ENCODE measurements at regions not wholly inside any gene's neighbourhood (a gene's known extent, or its start where the extent isn't known, plus 50 kb on each side); places are given as distances from the start of the nearest gene placed in this dataset.

DNA sequence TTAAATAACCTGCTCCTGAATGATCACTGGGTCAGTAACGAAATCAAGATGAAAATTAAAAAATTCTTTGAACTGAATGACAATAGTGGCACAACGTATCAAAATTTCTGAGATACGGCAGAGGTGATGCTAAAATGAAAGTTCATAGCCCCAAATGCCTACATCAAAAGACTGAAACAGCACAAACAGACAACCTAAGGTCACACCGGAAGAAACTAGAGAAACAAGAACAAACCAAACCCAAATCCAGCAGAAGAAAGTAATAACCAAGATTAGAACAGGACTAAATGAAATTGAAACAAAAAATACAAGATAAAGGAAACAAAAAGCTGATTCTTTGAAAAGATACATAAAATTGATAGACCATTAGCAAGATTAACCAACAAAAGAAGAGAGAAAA, 324.1 kb downstream of the RBM26 start:
- no peak for DNase-seq

DNA sequence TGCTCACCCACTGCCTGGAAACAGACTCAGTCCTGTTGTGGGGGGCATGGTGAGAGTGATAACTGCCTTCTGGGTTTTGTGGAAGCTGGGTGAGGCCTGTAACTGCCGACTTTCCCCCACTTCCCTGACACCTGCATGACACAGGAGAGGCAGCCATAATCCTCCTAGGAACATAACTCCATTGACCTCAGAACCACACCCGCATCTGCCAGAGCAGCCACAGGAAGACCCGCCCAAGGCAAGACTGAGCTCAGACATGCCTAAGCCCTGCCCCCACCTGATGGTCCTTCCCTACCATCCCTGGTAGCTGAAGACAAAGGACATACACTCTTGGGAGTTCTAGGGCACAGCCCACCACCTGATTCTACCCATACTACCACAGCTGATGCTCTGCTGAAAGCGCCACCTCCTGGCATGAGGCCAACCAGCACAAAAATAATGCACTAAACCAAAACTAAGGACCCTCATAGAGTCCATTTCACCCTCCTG, 326.7 kb downstream of the RBM26 start:
- no peak for DNase-seq

DNA sequence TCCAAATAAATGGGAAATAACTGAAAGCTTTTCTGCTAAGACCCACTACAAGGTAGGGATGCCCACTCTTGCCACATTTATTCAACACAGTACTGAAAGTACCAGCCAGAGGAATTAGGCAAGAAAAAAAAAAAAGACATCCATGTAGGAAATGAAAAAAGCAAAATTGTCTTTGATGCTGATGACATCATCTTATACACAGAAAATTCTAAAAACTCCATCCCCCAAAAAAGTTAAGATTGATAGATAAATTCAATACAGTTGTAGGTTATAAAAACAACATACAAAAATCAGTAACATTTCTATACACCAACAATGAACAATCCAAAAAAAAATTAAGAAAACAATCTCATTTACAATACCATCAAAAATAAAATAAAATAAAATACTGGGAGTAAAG, 330.4 kb downstream of the RBM26 start:
- DNase-seq, result no peak

DNA sequence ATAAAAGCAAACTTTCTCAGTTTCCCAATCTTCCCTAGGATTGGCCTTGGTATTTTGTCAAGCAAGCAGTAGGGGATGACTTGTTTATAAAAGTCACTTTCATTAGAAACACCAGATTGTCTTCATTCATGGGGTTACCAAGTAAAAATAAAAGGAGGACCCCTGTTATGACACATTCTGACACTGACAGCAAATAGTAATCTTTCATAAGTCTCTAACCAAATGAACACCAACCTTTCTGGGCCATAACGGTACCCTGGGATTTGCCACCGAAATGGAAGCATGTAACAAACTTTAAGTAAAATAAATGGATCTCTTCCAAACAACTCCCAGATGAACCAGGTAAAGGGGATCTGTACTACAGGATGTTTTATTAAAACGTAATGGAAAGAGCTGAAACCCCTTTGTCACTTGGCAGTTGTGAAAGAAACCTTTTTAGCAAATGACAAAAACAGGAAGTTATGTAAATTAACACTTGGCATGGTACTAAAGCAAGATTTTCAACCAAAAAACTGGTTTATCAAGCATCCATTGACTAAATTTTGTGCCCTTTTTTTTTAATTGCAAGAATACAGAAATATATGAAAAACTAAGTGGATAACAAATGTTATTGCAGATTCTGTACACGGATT, 335.6 kb downstream of the RBM26 start:
- no peak for DNase-seq

DNA sequence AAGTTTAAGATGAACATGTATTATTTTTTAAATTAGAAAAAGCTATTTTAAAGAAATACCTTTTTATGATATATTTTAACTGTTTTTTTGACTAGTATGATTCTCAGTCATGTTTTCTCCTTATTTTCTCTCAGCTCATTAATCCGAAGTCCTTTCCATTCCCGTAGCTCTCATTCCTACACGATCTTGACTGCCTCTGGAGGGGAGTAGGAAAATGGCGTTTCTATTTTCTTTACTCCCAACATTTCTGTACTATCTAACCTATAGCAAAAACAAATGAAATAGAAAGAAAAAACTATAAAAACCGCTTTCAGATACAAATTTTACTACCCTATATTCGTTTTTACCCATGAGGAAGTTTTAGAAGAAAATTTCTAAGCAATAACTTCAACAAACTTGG, 343.8 kb downstream of the RBM26 start:
- no peak for DNase-seq

DNA sequence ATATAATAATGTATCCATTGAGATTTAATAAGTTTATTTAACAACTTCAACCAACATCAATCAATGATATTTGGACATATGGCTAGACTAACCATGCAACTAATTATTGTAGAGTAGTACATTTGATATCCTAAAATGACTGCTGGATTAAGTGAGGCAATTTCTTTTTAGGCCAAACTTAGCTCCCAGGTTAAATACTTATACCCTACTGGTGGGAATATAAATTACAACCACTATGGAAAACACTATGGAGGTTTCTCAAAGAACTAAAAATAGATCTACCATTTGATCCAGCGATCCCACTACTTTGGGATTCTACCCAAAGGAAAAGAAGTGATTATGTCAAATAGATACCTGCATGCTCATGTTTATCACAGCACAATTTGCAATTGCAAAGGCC, 345.8 kb downstream of the RBM26 start:
- no peak for DNase-seq

DNA sequence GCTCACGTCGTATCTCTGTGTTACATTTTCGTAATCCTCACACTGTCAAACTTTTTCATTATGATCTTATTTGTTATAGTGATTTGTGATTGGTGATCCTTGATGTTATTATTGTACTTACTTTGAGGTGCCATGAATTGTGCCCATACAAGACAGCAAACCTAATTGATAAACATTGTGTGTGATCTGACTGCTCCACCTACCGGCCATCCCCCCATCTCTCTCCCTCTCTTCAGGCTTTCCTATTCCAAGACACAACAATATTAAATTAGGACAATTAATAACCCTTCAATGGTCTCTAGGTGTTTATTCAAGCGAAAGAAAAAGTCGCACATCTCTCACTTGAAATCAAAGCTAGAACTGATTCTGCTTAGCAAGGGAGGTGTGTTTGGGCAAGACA, 349.3 kb downstream of the RBM26 start:
- no peak for DNase-seq

DNA sequence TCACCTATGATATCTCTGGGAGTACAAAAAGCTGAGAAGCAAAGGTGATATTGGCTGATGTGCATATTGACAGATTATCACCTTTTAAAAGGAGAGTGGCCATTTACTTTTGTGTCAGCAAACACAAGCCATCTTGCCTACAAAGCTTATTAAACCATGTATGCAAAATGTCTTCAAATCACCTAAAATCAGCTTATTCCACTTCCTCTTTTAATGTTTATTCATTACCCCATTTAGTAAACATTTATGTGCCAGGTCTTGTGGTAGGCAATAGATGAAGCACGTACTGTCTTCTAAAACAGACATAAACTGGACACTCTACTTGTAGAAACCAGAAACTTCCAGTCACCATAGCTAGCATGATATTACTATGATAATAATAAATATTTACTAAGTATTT, 354.6 kb downstream of the RBM26 start:
- DNase-seq, result no peak

DNA sequence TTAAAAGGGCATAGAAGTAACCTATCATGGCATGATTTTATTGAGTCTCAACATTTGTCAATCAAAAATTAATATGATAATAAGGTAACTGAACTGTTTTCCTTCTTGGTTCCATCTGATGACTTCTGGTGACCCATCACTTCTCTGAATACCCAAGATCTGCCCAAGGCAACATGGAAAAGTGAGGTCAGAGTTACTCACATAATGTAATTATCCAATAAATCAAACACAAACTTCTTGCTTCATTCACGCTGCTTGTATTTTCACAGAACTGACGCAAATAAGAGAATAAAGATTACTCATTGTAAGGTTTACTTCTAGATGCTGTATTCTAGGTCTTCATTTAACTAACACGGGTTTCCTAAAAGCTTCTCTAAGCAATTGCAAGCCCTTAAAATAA, 361.6 kb downstream of the RBM26 start:
- no peak for DNase-seq

DNA sequence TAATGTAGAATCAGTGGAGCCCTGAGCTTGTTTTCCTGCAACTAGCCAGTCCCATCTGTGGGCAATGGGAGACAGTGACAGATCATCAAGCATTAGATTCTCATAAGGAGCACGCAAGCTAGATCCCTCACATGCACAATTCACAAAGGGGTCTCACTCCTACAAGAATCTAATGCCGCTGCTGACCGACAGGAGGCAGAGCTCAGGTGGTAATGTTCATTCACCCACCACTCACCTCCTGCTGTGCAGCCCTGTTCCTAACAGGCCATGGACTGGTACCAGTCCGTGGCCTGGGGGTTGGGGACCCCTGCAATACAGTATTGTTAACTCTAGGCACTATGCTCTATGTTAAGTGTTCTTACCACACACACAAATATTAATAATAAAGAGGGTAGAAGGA, 362.8 kb downstream of the RBM26 start:
- DNase-seq, result no peak

DNA sequence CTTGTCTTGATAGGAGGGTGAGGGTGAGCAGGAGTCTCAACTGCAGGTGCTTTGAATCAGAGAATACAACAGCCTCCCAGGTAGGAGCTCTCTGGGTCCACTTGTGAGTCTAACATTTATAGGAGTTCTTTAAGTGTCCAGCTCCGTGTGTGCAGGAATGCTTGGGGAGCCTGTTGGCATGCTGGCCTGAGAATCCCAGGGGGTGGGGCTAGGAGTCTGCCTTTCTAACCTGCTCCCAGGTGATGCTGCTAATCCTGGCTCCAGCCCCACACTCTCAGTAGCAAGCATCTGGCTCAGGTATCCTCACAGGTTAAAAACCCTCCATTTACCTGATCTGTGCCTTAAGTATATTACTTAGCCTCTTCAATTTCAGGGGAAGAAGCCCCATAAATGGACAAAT, 368.9 kb downstream of the RBM26 start:
- no peak for DNase-seq

DNA sequence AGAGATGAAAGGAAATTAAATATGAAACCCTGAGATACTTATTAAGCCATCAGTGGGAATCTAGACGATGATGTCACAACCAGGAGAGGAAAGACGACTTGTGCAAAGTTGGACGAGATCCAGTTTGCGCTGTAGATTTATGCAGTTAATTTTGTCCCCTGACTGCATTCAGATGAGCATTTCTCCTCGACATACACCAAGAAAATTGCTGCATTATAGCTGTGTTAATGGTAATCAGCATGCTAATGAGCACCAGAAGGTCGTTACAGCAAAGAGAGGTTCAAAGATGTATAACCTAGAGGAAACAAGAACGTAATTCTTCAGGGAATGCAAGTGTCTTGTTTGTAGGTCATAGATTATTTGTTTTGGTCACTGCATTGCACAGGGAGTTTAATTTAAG, 371.7 kb downstream of the RBM26 start:
- DNase-seq, result no peak

DNA sequence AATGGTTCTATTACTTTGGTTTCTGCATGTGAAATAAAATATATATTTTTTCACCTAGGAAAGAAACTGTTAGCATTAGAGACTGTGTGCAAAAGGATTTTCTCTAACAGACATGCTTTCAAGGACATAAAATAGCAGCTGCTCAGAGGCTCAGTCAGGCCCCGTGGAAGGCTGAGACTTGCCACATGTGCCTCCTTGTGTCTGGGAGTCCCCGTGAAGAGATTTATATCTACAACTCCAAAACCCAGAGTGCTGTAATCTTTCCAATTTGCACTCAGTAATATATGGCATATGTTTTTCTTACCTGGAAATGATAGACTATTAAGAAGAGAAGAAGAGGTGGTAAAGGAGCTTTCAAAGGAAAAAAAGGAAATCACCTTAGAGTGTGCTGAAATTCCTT, 371.6 kb upstream of the OBI1 start:
- DNase-seq, result no peak

DNA sequence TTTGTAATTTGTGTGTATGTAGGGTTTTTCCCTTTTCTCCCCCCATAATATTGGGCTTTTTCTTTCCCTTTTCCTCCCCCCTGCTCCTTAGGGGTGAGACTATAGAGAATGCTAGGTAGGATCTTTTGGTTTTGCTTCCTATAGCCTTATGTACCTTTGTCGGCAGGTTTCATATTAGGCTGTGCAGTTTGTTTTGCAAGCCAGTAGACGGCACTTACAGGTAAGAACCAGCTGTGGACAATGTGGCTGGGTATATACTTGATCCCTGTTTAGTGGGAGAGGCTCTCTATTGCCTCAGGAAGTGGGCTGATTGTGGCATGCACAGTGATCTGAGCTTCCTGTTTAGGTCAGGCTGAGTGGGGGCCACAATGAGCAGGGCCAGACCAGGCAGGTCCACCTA, 359.2 kb upstream of the OBI1 start:
- no peak for DNase-seq

DNA sequence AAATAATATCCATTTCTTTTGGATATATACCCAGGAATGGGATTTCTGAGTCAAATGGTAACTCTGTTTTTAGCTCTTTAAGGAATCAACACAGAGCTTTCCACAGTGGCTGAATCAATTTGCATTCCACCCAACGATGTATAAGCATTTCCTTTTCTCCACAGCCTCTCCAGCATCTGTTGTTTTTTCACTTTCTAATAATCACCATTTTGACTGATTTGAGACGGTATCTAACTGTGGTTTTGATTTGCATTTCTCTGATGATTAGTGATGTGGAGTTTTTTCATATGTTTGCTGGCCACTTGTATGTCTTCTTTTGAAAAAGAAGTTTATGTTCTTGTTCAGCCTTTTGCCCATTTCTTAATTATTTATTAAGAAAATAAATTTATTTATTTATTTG, 352.2 kb upstream of the OBI1 start:
- no peak for DNase-seq

DNA sequence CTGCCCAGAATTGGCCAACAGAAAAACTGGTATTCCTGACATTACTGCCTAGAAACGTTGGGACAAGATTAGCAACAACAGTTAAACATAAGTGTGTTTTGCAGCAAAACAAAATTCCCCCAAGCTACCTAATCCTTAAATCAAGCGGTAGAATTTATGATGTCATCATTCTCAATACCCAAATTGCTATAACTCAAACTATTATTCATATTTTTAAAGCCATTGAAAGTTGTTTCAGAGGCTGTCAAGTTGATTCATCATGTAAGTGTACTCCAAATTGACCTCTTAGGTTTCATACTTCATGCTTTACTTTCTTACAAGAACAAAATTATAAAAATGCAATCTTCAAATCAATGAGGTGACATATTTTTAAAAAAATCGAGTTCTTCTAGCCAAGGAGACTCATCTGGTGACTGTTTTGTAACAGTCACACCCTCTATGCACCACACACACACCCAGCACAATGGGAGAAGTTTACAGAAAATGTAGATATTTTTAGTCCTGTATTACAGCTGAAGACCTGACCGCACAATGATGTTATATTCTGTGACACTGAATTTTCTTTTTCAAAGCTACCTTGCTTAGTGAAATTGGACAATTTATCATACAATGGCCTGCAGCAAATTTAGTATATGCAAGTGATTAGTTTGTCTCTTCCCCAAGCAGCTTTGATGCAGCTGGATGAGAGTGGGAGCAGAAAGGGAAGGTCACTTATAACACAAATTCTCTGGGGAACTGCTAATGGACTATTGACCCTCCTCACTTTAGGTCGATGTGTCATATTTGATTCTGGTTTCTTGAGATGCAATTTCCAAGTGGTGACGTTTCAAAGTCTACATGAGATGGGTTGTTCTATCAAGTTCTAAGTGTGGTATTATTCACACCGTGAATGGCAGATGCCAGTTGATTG, 345.3 kb upstream of the OBI1 start:
- no peak for DNase-seq

DNA sequence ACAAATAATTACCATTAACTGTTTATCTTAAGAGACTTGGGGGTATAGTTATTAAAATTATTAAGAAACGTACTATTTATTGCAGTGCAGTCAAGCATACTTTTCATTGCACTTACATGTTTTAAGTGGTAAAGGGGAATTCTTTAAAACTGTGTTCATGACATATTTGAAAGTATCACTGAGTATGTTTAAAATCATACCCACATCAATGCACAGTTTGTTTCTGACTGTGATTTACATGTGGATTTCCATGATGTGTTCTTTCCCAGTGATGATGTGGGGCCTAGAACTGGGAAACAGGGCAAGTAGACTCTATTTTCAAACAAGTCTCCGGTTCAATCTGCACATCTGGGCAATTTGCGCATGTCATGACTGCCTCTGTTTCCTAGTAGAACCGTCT, 340.5 kb upstream of the OBI1 start:
- DNase-seq, result no peak

DNA sequence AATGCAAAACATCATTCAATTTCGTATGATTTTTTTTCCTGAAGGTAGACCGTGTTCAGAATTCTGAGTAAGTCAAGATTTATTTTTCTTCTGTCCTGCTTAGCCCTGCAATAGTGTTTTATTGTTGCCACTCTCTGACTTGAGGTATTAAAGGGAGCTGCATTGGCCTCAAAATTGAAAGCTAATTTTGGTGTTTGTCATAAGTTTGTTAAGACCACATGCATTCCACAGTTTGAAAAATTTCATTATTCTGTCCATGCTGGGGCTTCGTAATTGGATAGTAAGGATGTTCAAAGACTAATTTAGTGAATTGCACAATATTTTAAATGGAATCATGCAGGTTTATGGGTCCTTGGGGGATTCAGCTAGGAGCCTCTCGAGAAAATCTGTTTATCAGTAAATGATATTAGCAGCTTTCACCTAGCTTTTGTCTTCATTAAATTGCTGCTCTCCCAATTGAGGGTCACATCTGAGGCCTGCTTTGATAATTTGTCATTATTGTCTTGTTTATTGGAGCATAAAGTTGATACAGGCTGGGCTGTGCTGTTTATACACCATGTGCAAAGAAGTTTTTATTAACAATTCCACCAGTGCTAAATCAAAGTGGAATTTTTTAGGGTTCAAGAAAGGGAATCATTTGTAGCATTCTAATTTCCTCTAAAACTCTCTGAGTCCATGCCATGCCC, 339.8 kb upstream of the OBI1 start:
- DNase-seq, result no peak

DNA sequence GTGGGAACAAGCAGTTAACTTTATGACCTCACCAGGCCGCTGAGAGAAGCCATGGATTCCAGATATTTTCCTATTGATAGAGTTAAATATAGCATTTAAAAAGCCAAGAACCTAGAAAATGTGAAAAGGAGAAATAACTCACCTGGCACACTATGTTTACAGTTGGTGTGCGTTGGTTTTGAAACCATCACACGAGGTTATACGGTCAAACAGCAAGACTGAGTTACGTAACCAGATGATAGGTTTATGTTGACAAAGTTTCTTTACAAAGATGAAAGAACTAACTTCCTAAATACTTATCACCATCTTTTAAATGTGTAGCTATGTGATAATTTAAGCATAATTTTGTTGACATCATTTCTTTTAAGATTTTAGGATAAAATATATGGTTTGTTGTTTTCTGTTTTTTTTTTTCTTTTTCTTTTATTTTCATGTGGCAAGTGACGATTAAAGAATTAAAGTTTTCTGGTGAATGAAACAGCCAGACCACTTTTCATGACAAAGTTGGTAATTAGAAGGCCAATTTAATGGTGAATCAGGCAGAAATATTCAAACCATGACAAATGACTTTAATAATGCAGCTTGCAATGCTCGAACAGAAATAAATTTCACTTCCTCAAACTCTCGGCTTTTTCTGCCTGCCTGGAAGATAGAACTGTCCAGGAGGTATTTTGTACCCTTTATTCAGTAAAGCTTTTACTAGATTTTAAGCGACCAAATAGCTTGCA, 339.1 kb upstream of the OBI1 start:
- DNase-seq, result no peak

DNA sequence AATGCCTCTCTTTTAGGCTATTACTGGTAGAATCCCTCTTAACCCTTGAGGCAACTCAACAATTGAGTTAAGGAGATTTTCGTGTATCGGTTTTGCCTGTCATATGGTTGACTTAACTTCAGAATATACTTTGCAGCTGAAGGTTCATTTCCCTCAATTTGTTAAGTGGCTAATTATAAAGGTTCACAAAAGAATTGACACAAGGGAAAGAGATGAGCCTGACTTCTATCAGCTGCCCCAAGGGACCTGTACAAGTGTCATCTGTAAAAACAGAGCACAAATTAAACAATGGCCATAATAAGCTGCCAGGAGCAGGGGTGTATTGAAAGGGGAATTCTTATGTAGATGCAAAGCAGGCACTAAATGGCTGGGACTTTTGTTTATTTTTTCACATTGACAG, 334.8 kb upstream of the OBI1 start:
- peak; percentile 40 for DNase-seq

DNA sequence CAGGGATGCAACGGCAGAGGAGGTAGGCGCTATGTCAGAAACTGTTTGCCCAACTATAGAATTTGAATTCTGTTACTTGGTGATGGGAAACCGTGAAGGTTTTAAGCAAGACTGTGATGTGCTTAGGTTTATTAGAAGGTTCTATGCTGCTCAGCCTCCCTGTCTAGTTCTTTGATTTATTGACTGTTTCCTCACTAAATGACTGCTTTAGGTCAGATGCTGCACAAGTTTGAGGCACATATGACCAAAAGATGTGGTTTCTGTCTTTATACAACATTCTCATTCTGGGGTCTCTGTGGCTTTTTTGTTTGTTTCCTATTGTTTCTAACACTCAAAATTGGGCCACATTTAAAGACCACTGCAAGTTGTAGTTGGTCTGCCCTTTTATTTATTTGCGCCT, 323.0 kb upstream of the OBI1 start:
- no peak for DNase-seq

DNA sequence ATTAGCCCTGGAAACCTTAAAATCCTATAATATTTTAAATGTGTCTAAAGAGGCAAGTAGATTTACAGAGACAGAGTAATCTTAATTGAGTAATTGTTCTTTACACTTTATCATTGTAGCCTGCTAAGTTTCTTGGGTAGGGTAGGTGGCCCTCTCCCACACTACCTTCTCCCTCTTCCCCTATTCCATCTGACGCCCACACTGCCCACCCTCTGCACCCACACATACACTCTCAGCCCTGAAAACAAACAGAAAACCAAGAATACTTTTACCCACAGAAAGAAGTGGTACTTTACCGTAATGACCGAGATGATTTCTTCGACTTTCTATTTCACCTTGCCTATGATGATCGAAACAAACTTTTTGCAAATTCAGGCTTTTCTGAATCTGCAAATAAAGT, 320.4 kb upstream of the OBI1 start:
- DNase-seq, result no peak

DNA sequence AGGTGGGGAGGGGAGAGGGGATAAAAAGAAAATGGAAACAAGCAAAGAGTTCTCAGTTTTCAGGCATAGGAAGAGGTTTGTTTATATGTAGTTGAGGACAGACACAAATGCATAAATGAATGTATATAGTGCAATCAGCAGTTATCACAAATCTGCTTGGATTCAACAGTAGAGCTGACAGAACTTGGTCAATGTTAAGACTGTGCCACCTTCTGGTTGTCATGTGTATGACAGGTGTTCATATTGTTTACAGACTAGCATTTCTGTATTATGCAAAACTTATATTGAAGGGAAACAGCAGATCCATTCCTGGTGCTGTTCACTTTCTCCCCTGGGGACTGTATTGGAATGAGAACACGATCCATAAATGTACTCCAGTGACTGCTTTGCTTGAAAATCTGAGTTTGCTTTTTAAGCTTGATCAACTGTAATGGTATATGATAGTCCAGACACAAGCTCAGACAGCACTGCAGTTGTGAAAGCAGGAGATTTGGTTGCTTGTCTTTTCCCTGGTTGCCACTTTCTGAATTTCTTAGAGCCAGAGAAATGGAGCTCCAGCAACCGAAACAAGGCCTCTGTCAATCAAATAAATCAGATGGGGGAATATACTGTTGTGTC, 319.5 kb upstream of the OBI1 start:
- peak; percentile 83 for DNase-seq
